ENCODE measurements at regions not wholly inside any gene's neighbourhood (a gene's known extent, or its start where the extent isn't known, plus 50 kb on each side); places are given as distances from the start of the nearest gene placed in this dataset.

DNA sequence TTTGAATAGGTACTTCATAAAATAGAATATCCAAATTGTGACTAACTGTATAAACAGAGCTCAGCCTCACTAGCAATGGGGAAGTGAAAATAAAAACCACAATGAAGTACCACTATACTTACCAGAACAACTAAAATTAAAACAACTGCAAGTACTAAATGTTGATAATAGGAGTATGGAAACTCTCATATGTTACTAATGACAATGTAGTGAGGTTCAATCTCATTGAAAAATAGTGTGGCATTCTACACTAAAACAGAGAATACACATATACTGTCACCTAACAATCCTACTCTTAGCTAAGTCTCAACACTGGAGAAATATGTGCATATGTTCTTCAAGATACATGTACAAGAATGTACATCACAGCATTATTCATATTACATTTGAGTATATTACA, 132.0 kb upstream of the CARMIL1 start:
- H3K27ac ChIP-seq = no peak overlapping the region
- H3K36me3 ChIP-seq = no peaks in the 10 kb centered on the region
- no peak for DNase-seq (ENCODE audit: low spot score in 2 of 2)
- H3K4me3 ChIP-seq = no peak overlapping the region
- no peaks in the 10 kb centered on the region for H3K27me3 ChIP-seq
- no peak for TF ChIP-seq POLR2A (IDR thresholded peaks at IDR 0.05)
- TF ChIP-seq EP300 (IDR thresholded peaks at IDR 0.05) = no peak
- TF ChIP-seq, protein P1, sequence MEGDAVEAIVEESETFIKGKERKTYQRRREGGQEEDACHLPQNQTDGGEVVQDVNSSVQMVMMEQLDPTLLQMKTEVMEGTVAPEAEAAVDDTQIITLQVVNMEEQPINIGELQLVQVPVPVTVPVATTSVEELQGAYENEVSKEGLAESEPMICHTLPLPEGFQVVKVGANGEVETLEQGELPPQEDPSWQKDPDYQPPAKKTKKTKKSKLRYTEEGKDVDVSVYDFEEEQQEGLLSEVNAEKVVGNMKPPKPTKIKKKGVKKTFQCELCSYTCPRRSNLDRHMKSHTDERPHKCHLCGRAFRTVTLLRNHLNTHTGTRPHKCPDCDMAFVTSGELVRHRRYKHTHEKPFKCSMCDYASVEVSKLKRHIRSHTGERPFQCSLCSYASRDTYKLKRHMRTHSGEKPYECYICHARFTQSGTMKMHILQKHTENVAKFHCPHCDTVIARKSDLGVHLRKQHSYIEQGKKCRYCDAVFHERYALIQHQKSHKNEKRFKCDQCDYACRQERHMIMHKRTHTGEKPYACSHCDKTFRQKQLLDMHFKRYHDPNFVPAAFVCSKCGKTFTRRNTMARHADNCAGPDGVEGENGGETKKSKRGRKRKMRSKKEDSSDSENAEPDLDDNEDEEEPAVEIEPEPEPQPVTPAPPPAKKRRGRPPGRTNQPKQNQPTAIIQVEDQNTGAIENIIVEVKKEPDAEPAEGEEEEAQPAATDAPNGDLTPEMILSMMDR (IDR thresholded peaks at IDR 0.05) = no peak
- H3K4me1 ChIP-seq = peaks cover 0 to 7% (median 0%) of the 10 kb centered on the region in 4 donors
- no peaks in the 10 kb centered on the region for H3K9me3 ChIP-seq

DNA sequence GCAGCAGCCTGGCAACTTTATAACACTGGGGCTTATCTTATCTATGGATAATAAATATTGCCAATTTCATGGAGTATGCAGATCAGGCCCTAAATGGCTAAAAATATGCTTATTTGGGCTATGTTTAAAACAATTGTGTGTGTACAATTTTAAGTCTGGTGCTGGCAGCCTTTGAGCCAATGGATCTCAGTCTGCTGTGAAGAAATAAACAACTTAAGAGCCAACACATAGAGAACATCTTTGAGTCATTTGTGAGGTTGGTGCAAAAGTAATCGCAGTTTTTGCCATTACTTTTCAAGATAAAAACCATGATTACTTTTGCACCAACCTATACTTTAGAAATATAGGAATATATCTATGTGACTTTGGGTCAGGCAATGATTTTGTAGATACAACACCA, 129.1 kb upstream of the CARMIL1 start:
- DNase-seq (ENCODE audit: low spot score in 2 of 2) = no peak
- Histone ChIP-seq H3K36me3 (no peaks in the 10 kb centered on the region), H3K27ac (no peak overlapping the region), H3K4me3 (no peak overlapping the region), H3K4me1 (no peaks in the 10 kb centered on the region), H3K27me3 (no peaks in the 10 kb centered on the region), H3K9me3 (no peaks in the 10 kb centered on the region)
- TF ChIP-seq POLR2A (IDR thresholded peaks at IDR 0.05) (no peak), EP300 (IDR thresholded peaks at IDR 0.05) (no peak)
- TF ChIP-seq, protein P1 (IDR thresholded peaks at IDR 0.05) = no peak
- WGBS, 2 donors = 86 to 94% methylated on average over 1 of the region's 1 CpG

DNA sequence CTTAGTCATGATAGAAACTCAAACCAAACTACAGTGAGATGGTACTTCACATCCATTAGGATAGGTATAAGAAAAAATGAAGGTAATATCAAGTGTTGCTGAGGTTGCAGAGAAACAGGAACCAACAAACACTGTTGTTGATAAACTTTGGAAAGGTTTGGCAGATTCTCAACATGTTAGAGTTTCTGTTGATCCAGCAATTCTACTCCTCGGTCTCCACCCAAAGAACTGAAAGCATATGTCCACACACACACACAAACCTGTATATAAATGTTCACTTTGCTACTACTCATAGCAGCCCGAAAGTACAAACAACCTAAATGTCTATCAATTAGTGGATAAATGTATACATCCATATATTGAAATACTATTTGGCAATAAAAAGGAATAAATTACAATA, 128.3 kb upstream of the CARMIL1 start:
- no peak for TF ChIP-seq POLR2A (IDR thresholded peaks at IDR 0.05)
- no peak for TF ChIP-seq EP300 (IDR thresholded peaks at IDR 0.05)
- TF ChIP-seq, protein P1 (IDR thresholded peaks at IDR 0.05) = no peak
- Histone ChIP-seq H3K36me3 (no peaks in the 10 kb centered on the region), H3K4me3 (no peak overlapping the region), H3K27ac (no peak overlapping the region), H3K27me3 (no peaks in the 10 kb centered on the region), H3K9me3 (no peaks in the 10 kb centered on the region), H3K4me1 (no peaks in the 10 kb centered on the region)
- WGBS, 2 donors = 90 to 92% methylated on average over 2 of the region's 2 CpGs
- DNase-seq (ENCODE audit: low spot score in 2 of 2) = no peak

DNA sequence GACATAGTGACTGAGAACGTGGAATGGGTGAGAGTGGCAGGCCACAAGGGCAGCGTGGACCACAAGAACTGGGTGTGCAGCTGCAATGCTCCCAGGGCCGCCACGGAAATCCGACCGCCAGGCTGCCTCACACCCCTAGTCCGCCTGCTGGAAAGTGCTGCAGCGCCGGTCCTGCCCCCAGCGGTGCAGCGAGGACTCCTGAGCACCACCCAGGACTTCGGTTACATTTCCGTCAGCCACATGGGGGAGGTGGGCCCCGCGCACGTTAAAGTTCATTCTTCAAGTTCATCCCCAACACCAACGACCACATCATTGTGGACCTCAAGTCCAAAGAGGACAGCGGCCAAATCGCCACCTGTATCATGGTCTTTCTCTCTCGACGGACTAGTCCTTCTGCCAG, 126.1 kb upstream of the CARMIL1 start:
- Histone ChIP-seq H3K36me3 (no peaks in the 10 kb centered on the region), H3K27me3 (no peaks in the 10 kb centered on the region), H3K4me3 (no peak overlapping the region), H3K9me3 (peaks cover 0 to 6% (median 1%) of the 10 kb centered on the region in 4 donors), H3K27ac (no peak overlapping the region), H3K4me1 (no peaks in the 10 kb centered on the region)
- WGBS, 2 donors = 92 to 94% methylated on average over 15 to 21 of the region's 21 CpGs
- no peak for TF ChIP-seq POLR2A (IDR thresholded peaks at IDR 0.05)
- TF ChIP-seq EP300 (IDR thresholded peaks at IDR 0.05) = no peak
- TF ChIP-seq, protein P1 (IDR thresholded peaks at IDR 0.05) = no peak
- no peak for DNase-seq (ENCODE audit: low spot score in 2 of 2)

DNA sequence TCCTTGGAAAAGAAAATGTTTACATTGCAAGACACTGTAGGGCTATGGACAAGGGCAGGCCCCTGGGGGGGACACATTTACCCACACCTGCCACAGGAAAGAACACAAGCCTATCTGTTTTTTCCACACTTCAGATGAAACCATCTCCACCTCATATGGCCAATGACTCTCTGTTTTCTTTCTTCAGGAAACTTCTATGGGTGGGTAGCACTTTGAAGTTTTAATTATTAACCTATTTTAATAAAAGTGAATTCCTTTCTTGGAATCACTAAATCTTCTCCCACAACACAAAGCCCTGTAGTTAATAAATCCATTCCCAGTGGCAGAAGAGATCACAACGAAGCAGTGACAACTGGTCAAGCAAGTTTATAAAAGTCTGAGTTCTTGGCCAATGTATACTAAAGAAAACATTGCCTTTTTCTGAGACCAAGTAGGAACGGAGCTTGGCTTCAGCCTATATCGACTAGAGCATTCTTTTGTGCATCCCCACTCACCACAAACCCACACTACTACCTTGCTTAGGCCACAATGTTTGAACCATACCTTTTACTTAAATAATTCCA, 125.1 kb upstream of the CARMIL1 start:
- Histone ChIP-seq H3K36me3 (no peaks in the 10 kb centered on the region), H3K27ac (no peak overlapping the region), H3K9me3 (peaks cover 0 to 16% (median 1%) of the 10 kb centered on the region in 4 donors), H3K4me1 (no peaks in the 10 kb centered on the region), H3K27me3 (no peaks in the 10 kb centered on the region), H3K4me3 (no peak overlapping the region)
- no peak for DNase-seq (ENCODE audit: low spot score in 2 of 2)
- WGBS, 2 donors = 77 to 83% methylated on average over 3 of the region's 3 CpGs
- no peak for TF ChIP-seq EP300 (IDR thresholded peaks at IDR 0.05)
- TF ChIP-seq POLR2A (IDR thresholded peaks at IDR 0.05) = no peak
- TF ChIP-seq, protein P1 (IDR thresholded peaks at IDR 0.05) = no peak
